Endothelial cell of umbilical vein (primary cell): ENCODE measurements at regions not wholly inside any gene's neighbourhood (a gene's known extent, or its start where the extent isn't known, plus 50 kb on each side); places are given as distances from the start of the nearest gene placed in this dataset.
"Not testable (repeated sequence)": the region's sequence is repeated elsewhere in the genome, so short reads cannot be mapped to it uniquely, and the experiment has no call there.

Source experiments
- MAX ChIP-seq: IDR thresholded peaks from 2 replicates; pipeline ENCODE4 v1.6.1; 2011; ENCODE audit not compliant: insufficient read depth, insufficient read length
- POLR2A ChIP-seq: IDR thresholded peaks from 2 replicates; pipeline ENCODE4 v1.6.1; 2012; ENCODE audit warnings: low read depth, mild to moderate bottlenecking, control low read depth, low read length
- POLR2AphosphoS5 ChIP-seq: IDR thresholded peaks from 2 replicates; pipeline ENCODE4 v1.6.1; 2012; ENCODE audit warnings: low read depth, mild to moderate bottlenecking, control low read depth, low read length, moderate library complexity; ENCODE audit not compliant: insufficient read depth
- TF ChIP-seq, protein P1 (sequence below), 2 donors: IDR thresholded peaks; 1 replicate in 1 of 2; 2 replicates in 1 of 2; pipeline ENCODE4 v1.5.1; 2011; ENCODE audit warnings: low read length in 2 of 2, mild to moderate bottlenecking in 2 of 2, moderate library complexity in 2 of 2, control low read depth in 1 of 2, inconsistent platforms in 1 of 2, low read depth in 1 of 2; ENCODE audit not compliant: insufficient read depth in 1 of 2; ENCODE audit errors: extremely low read depth in 1 of 2

- TF ChIP-seq MAX, POLR2A, POLR2AphosphoS5: not testable (repeated sequence)
- TF ChIP-seq, protein P1, sequence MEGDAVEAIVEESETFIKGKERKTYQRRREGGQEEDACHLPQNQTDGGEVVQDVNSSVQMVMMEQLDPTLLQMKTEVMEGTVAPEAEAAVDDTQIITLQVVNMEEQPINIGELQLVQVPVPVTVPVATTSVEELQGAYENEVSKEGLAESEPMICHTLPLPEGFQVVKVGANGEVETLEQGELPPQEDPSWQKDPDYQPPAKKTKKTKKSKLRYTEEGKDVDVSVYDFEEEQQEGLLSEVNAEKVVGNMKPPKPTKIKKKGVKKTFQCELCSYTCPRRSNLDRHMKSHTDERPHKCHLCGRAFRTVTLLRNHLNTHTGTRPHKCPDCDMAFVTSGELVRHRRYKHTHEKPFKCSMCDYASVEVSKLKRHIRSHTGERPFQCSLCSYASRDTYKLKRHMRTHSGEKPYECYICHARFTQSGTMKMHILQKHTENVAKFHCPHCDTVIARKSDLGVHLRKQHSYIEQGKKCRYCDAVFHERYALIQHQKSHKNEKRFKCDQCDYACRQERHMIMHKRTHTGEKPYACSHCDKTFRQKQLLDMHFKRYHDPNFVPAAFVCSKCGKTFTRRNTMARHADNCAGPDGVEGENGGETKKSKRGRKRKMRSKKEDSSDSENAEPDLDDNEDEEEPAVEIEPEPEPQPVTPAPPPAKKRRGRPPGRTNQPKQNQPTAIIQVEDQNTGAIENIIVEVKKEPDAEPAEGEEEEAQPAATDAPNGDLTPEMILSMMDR (IDR thresholded peaks at IDR 0.05; ENCODE audit: extremely low read depth in 1 of 2, insufficient read depth in 1 of 2, low read depth in 1 of 2, low read length in 2 of 2) = not testable (repeated sequence)
Observed at GRCh38 chr9:66764799-66765493, 135.6 kb upstream of the ZNF658 start.
